ENCODE measurements at regions not wholly inside any gene's neighbourhood (a gene's known extent, or its start where the extent isn't known, plus 50 kb on each side); places are given as distances from the start of the nearest gene placed in this dataset.

DNA sequence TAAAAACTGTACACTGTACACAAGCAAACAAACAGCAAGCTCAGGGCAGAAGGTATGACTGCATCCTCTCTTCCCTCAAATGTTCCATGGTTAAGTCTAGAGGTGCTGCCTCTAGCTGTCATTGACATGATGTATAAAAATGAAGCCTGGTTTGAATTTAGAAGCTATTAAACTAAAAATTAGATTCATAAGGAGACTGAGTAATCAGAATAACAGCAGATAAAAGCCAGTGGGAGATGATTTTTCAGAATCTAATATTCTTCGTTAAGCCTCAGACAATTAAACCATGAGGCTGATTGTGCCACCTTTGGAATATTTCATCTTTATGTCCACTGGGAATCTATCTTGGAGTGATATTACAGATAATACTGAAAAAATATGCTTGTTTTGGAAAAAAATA, 101.4 kb upstream of the ZC3H12C start:
- TF ChIP-seq POLR2A (IDR thresholded peaks at IDR 0.05) (no peak), POLR2AphosphoS5 (IDR thresholded peaks at IDR 0.05; ENCODE audit: insufficient read depth in 1 of 2, low read depth in 1 of 2) (no peak)
- TF ChIP-seq, protein P1, sequence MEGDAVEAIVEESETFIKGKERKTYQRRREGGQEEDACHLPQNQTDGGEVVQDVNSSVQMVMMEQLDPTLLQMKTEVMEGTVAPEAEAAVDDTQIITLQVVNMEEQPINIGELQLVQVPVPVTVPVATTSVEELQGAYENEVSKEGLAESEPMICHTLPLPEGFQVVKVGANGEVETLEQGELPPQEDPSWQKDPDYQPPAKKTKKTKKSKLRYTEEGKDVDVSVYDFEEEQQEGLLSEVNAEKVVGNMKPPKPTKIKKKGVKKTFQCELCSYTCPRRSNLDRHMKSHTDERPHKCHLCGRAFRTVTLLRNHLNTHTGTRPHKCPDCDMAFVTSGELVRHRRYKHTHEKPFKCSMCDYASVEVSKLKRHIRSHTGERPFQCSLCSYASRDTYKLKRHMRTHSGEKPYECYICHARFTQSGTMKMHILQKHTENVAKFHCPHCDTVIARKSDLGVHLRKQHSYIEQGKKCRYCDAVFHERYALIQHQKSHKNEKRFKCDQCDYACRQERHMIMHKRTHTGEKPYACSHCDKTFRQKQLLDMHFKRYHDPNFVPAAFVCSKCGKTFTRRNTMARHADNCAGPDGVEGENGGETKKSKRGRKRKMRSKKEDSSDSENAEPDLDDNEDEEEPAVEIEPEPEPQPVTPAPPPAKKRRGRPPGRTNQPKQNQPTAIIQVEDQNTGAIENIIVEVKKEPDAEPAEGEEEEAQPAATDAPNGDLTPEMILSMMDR (IDR thresholded peaks at IDR 0.05) = no peak
- Histone ChIP-seq H3K36me3 (no peaks in the 10 kb centered on the region), H3K27ac (no peak overlapping the region), H3K27me3 (no peaks in the 10 kb centered on the region), H3K4me3 (no peak overlapping the region), H3K4me1 (no peaks in the 10 kb centered on the region), H3K9me3 (no peaks in the 10 kb centered on the region)
- DNase-seq (ENCODE audit: extremely low spot score in 2 of 2) = no peak
- intact Hi-C loops (cut with DNase I) = no loop called here

DNA sequence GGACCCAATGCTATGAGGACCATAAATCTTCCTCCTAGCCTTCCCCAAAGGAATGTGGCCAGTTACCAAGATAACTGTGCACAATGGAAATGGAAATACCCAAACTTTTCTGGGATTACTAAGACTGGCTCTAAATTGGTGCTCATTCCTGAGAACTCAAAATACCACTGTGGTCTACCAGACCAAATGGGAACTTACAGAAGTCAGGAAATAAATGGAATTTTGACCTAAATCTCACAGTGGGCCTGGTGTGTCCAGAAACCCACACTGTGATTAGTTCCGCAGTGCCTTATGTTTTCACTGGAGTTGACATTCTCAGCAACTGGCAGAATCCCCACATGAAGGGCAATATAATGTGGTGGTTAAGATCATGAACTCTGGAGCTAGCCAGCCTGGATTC, 99.4 kb upstream of the ZC3H12C start:
- Histone ChIP-seq H3K27me3 (no peaks in the 10 kb centered on the region), H3K27ac (no peak overlapping the region), H3K9me3 (no peaks in the 10 kb centered on the region), H3K4me1 (no peaks in the 10 kb centered on the region), H3K36me3 (no peaks in the 10 kb centered on the region), H3K4me3 (no peak overlapping the region)
- intact Hi-C loops (cut with DNase I) = no loop called here
- DNase-seq (ENCODE audit: extremely low spot score in 2 of 2) = no peak
- TF ChIP-seq POLR2A (IDR thresholded peaks at IDR 0.05) (no peak), POLR2AphosphoS5 (IDR thresholded peaks at IDR 0.05; ENCODE audit: insufficient read depth in 1 of 2, low read depth in 1 of 2) (no peak)
- TF ChIP-seq, protein P1 (IDR thresholded peaks at IDR 0.05) = no peak

DNA sequence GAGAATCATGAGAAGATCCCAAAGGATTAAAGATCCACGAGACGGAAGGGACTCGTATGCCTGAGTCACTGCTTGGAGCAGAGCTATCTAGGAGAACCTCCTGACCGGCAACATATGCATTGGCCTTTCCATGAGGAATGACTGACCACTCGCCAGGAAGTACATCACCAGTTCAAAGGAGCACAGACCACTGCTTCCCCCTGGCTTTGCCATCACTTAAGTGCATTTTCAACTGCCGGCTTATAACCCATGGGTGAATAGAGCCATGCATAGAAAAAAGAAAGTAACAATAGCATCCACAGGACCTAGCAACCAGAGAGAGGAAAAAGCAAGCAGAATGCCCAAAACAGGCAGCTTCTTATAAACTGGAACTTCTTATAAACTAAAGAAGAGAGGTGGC, 98.3 kb upstream of the ZC3H12C start:
- H3K27ac ChIP-seq = no peak overlapping the region
- TF ChIP-seq POLR2AphosphoS5 (IDR thresholded peaks at IDR 0.05; ENCODE audit: insufficient read depth in 1 of 2, low read depth in 1 of 2) (no peak), POLR2A (IDR thresholded peaks at IDR 0.05) (no peak)
- TF ChIP-seq, protein P1 (IDR thresholded peaks at IDR 0.05) = no peak
- no peaks in the 10 kb centered on the region for H3K27me3 ChIP-seq
- intact Hi-C loops (cut with DNase I) = no loop called here
- H3K4me3 ChIP-seq = no peak overlapping the region
- no peak for DNase-seq (ENCODE audit: extremely low spot score in 2 of 2)
- no peaks in the 10 kb centered on the region for H3K9me3 ChIP-seq
- H3K4me1 ChIP-seq = no peaks in the 10 kb centered on the region
- H3K36me3 ChIP-seq = no peaks in the 10 kb centered on the region

DNA sequence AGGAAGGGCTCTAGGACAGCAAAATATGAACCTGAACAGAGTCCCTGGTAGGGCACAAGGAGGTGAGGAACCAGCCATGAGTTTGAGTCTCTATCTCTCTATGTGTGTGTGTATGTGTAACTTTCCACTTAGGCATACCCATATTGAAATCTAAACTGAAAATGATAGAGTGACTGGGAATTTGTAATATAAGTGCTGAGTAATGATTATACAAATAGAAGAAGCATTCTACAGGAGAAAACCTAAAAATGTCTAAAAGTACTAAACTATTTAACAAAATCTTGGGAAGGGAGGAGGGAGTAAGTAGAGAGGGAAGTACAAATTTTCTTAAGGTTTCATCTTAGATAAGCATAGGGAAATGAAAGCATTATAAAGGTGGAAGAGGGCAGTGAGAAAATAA, 97.1 kb upstream of the ZC3H12C start:
- no peak overlapping the region for H3K4me3 ChIP-seq
- H3K4me1 ChIP-seq = no peaks in the 10 kb centered on the region
- no peaks in the 10 kb centered on the region for H3K27me3 ChIP-seq
- no peak for DNase-seq (ENCODE audit: extremely low spot score in 2 of 2)
- no peak overlapping the region for H3K27ac ChIP-seq
- intact Hi-C loops (cut with DNase I) = no loop called here
- no peaks in the 10 kb centered on the region for H3K36me3 ChIP-seq
- TF ChIP-seq POLR2A (IDR thresholded peaks at IDR 0.05) (no peak), POLR2AphosphoS5 (IDR thresholded peaks at IDR 0.05; ENCODE audit: insufficient read depth in 1 of 2, low read depth in 1 of 2) (no peak)
- TF ChIP-seq, protein P1 (IDR thresholded peaks at IDR 0.05) = no peak
- H3K9me3 ChIP-seq = no peaks in the 10 kb centered on the region

DNA sequence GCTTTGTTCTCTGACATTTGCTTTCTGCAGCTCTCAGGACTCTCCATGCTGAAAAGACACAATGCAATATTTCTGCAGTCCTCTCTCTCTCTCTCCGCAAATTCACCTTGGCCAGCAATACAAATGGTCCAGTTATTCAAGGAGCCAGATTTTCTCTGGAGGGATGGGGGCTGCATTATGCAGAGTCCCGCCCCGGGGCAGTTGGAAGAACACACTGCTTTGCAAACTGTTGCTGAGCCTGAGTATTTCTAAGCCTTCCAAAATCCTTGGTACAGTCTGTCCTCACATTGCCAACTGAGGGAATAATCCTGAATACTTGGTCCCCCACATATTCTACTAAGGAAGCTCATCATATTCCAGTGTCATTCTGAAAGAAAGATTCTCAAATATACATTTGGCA, 94.3 kb upstream of the ZC3H12C start:
- no peak for DNase-seq (ENCODE audit: extremely low spot score in 2 of 2)
- no peaks in the 10 kb centered on the region for H3K27me3 ChIP-seq
- TF ChIP-seq POLR2AphosphoS5 (IDR thresholded peaks at IDR 0.05; ENCODE audit: insufficient read depth in 1 of 2, low read depth in 1 of 2) = no peak
- TF ChIP-seq, protein P1 (IDR thresholded peaks at IDR 0.05) = no peak
- TF ChIP-seq POLR2A (IDR thresholded peaks at IDR 0.05) = no peak
- H3K9me3 ChIP-seq = no peaks in the 10 kb centered on the region
- H3K36me3 ChIP-seq = no peaks in the 10 kb centered on the region
- no peak overlapping the region for H3K4me3 ChIP-seq
- intact Hi-C loops (cut with DNase I) = no loop called here
- no peaks in the 10 kb centered on the region for H3K4me1 ChIP-seq
- no peak overlapping the region for H3K27ac ChIP-seq
